ENCODE measurements at regions not wholly inside any gene's neighbourhood (a gene's known extent, or its start where the extent isn't known, plus 50 kb on each side); places are given as distances from the start of the nearest gene placed in this dataset.

DNA sequence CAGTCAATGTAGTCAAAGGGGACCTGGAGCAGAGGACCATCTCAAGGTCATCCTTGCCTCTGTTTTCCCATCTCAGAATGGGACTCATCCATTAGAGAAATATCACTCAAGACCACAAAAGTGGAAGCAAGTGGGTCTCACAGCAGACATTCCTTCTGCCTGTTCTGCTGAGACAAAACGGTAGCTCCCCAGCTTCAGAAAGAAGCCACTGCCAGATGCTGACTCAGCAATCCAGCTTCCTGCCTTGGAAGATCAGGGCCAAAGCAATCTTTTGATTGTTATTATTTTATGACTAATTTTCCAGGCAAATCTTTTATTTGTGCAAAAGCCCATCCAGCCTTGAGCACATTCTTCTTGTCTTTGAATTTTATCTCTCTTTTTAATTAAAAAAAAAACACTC lies 86.8 kb downstream of the CCT6B start:
- H3K4me1 ChIP-seq (ENCODE audit: control insufficient read depth, insufficient read depth, low read length) = no peaks in the 10 kb centered on the region
- H3K4me3 ChIP-seq (ENCODE audit: low read length) = no peak overlapping the region
- DNase-seq (no peak), ATAC-seq (no peak)
- H3K27me3 ChIP-seq (ENCODE audit: control insufficient read depth, insufficient read depth) = no peaks in the 10 kb centered on the region
- intact Hi-C loops (cut with DNase I) = no loop called here
- no peaks in the 10 kb centered on the region for H3K9me3 ChIP-seq (ENCODE audit: control insufficient read depth, low read length)
- no peak overlapping the region for H3K27ac ChIP-seq (ENCODE audit: low read length)
- 16% methylated on average over 1 of the region's 1 CpG for whole genome bisulfite sequencing

DNA sequence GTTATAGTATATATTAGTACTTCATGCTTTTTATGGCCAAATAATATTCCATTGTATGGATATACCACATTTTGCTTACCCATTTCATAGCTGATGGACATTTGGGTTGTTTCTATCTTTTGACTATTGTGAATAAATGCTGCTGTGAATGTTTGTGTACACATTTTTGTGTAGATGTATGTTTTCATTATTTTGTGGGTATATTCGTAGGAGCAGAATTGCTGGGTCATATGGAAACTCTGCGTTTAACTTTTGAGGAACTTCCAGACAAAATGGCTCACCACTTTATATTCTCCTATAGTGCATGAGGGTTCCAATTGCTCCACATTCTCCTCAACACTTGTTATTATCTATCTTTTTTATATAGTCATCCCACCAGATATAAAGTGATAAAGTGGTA lies 88.6 kb downstream of the CCT6B start:
- H3K27me3 ChIP-seq (ENCODE audit: control insufficient read depth, insufficient read depth) = no peaks in the 10 kb centered on the region
- no peaks in the 10 kb centered on the region for H3K9me3 ChIP-seq (ENCODE audit: control insufficient read depth, low read length)
- H3K4me1 ChIP-seq (ENCODE audit: control insufficient read depth, insufficient read depth, low read length) = no peaks in the 10 kb centered on the region
- DNase-seq (no peak), ATAC-seq (no peak)
- H3K27ac ChIP-seq (ENCODE audit: low read length) = no peak overlapping the region
- WGBS = 92% methylated on average over 2 of the region's 2 CpGs
- no peak overlapping the region for H3K4me3 ChIP-seq (ENCODE audit: low read length)
- intact Hi-C loops (cut with DNase I) = no loop called here

DNA sequence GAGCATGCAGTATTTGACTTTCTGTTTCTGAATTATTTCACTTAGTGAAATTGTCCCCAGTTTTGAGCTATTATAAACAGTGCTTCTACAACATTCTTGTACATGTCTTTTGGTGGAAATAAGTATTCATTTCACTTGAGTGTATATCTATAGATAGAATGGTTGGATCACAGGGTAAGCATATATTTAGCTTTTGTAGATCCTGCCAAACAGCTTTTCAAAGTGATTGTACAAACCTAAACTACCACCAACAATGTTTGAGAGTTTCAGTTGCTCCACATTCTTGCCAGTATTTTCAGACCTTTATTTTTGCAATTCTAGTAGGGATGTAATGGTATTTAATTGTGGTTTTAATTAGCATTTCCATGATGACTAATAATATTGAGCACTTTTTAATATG lies 91.6 kb downstream of the CCT6B start:
- H3K4me1 ChIP-seq (ENCODE audit: control insufficient read depth, insufficient read depth, low read length) = no peaks in the 10 kb centered on the region
- intact Hi-C loops (cut with DNase I) = no loop called here
- H3K27me3 ChIP-seq (ENCODE audit: control insufficient read depth, insufficient read depth) = no peaks in the 10 kb centered on the region
- ATAC-seq = no peak
- no peak for DNase-seq
- H3K4me3 ChIP-seq (ENCODE audit: low read length) = no peak overlapping the region
- no peak overlapping the region for H3K27ac ChIP-seq (ENCODE audit: low read length)
- H3K9me3 ChIP-seq (ENCODE audit: control insufficient read depth, low read length) = no peaks in the 10 kb centered on the region

DNA sequence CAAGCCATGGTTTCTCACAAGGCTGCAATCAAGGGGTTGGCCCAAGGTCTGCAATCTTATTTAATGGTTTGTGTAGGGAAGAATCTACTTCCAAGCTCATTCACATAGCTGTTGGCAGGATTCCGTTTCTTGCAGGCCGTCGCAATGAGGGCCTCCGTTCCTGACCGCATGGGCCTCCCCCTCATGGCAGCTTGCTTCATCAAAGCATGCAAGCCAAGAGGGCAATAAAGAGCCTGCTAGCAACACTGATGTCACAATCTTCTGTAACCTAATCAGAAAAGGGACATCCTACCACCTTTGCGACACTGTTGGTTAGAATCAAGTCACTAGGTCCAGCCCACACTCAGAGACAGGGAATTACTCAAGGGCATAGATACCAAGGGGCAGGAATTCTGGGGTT lies 95.5 kb downstream of the CCT6B start:
- ATAC-seq = no peak
- WGBS = 72% methylated on average over 6 of the region's 6 CpGs
- DNase-seq = no peak
- Histone ChIP-seq H3K9me3 (ENCODE audit: control insufficient read depth, low read length) (no peaks in the 10 kb centered on the region), H3K27me3 (ENCODE audit: control insufficient read depth, insufficient read depth) (no peaks in the 10 kb centered on the region), H3K27ac (ENCODE audit: low read length) (no peak overlapping the region), H3K4me3 (ENCODE audit: low read length) (no peak overlapping the region), H3K4me1 (ENCODE audit: control insufficient read depth, insufficient read depth, low read length) (no peaks in the 10 kb centered on the region)
- intact Hi-C loops (cut with DNase I) = no loop called here

DNA sequence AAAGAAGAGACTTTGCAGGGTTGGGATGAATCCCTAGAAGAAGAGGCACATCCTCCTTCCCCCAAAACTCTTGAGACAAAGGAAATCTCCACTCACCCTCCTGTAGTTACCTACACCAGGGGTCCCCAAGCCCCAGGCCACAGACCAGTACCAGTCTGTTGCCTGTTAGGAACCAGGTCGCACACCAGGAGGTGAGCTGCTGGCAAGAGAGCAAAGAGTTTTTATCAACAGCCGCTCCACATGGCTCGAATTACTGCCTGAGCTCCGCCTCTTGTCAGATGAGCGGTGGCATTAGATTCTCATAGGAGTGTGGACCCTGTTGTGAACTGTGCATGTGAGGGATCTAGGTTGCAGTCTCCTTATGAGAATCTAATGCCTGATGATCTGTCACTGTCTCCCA lies 98.9 kb downstream of the CCT6B start:
- no peak for ATAC-seq
- 67% methylated on average over 5 of the region's 5 CpGs for WGBS
- Histone ChIP-seq H3K9me3 (ENCODE audit: control insufficient read depth, low read length) (no peaks in the 10 kb centered on the region), H3K4me3 (ENCODE audit: low read length) (no peak overlapping the region), H3K27me3 (ENCODE audit: control insufficient read depth, insufficient read depth) (no peaks in the 10 kb centered on the region), H3K27ac (ENCODE audit: low read length) (no peak overlapping the region), H3K4me1 (ENCODE audit: control insufficient read depth, insufficient read depth, low read length) (no peaks in the 10 kb centered on the region)
- DNase-seq = no peak
- intact Hi-C loops (cut with DNase I) = no loop called here

DNA sequence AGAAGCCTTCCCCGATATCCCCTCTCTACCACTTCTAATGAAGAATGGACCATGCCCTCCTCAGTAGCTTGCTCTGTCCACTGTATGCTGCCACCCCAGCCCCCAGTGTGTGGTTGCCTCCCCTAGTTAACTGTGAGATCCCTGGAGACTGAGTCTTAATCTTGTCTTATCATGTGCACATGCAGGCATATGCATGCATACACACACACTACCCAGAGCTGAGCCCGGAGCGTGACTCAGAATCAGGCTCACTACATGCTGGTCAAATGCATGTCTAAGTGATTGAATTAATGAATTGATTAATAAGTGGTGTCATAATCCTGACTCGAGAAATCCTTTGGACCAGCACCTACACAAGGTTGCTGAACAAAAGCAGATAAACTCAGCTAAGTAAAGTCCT lies 99.4 kb downstream of the CCT6B start:
- no peaks in the 10 kb centered on the region for H3K27me3 ChIP-seq (ENCODE audit: control insufficient read depth, insufficient read depth)
- no peak overlapping the region for H3K27ac ChIP-seq (ENCODE audit: low read length)
- no peaks in the 10 kb centered on the region for H3K4me1 ChIP-seq (ENCODE audit: control insufficient read depth, insufficient read depth, low read length)
- ATAC-seq = no peak
- 91% methylated on average over 4 of the region's 4 CpGs for WGBS
- H3K9me3 ChIP-seq (ENCODE audit: control insufficient read depth, low read length) = no peaks in the 10 kb centered on the region
- intact Hi-C loops (cut with DNase I) = no loop called here
- H3K4me3 ChIP-seq (ENCODE audit: low read length) = no peak overlapping the region
- DNase-seq = no peak

DNA sequence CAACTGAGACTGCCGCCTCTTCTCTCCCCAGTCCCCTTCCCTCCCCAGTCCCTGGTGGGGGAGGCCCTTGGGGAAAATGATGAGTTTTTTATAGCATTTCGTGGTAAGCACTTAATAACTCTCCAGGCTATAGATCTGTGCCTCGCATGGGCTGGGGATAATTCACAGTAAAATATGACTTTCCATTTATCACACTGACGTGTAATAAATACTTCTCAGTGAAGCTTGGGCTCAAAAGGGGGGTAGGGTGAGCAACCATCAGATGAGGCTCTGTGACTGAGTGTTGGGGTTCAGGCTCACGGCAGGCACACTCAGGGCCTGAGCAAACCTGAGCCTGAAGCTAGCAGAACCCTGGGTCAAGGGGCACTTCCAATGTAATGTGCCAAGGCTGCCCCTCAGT lies 101.6 kb downstream of the CCT6B start:
- H3K4me3 ChIP-seq (ENCODE audit: low read length) = no peak overlapping the region
- 64% methylated on average over 5 of the region's 5 CpGs for WGBS
- ATAC-seq (no peak), DNase-seq (no peak)
- H3K27me3 ChIP-seq (ENCODE audit: control insufficient read depth, insufficient read depth) = no peaks in the 10 kb centered on the region
- H3K9me3 ChIP-seq (ENCODE audit: control insufficient read depth, low read length) = no peaks in the 10 kb centered on the region
- H3K27ac ChIP-seq (ENCODE audit: low read length) = no peak overlapping the region
- intact Hi-C loops (cut with DNase I) = no loop called here
- no peaks in the 10 kb centered on the region for H3K4me1 ChIP-seq (ENCODE audit: control insufficient read depth, insufficient read depth, low read length)

DNA sequence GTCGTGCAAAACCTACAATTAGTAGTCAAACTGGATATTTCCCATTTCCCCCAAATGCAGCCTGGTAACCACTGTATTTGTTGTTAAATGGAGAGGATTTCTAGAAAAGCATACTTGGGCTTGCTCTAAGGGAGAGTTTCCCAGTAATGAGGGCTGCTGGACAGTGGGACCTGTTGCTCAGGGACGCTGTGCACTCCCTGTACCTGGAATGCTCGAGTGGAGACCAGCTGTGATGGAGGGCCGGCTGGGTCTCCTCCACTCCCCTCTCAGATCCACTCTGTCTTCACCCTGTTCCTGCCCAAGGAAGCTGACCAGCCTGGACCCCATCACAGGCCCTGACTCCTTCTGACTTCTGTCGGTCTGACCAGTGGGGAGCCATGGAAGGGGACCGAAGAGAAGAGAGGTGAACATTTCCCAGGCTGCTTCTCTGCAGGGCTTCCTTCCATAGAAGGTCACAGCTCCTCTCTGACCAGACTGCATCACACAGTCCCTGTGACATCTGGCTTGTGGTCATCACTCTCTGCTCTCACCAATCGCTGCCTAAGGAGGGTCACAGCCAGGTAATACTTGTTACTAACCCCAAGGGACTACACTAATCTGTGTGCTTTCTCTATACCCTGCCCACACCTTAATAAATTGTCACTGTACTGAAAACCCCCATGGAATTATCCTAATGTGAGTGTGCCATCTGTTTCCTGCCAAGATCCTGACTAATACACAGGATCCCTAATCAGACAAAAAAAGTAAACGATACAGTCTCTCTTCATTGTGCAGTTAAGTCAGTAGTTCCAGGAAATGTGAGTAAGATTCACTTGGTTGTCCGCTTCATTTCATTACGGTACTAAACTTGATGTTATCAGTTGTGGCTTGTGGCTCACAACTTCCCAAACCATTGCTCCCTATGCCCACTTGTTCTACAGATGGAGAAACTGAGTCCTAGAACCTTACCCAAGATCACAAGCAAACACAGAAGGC lies 102.4 kb downstream of the CCT6B start:
- WGBS = 47% methylated on average over 10 of the region's 10 CpGs
- DNase-seq = no peak
- Histone ChIP-seq H3K9me3 (ENCODE audit: control insufficient read depth, low read length) (no peaks in the 10 kb centered on the region), H3K4me1 (ENCODE audit: control insufficient read depth, insufficient read depth, low read length) (no peaks in the 10 kb centered on the region), H3K27ac (ENCODE audit: low read length) (no peak overlapping the region), H3K27me3 (ENCODE audit: control insufficient read depth, insufficient read depth) (no peaks in the 10 kb centered on the region), H3K4me3 (ENCODE audit: low read length) (no peak overlapping the region)
- intact Hi-C loops (cut with DNase I) = no loop called here
- no peak for ATAC-seq

DNA sequence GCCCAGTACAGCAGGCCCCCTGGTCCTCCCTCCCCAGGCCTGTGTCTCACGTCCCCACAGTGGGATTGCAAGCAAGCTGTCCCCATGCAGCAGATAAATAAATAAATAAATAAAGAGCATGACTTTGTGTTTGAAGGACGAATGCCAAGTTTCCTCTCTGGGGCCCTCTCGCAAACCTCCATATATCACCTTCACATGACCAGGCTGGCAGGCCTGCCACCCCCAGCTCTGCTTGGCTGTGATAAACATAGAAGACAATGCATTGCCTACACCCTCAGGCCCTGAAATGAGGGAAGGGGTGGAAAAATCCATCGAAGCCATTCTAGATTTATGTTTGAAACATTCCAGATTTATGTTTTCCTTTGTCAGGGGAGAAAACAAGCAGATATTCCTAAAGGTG lies 107.3 kb downstream of the CCT6B start:
- no peak for DNase-seq
- ATAC-seq = no peak
- intact Hi-C loops (cut with DNase I) = no loop called here
- Histone ChIP-seq H3K27me3 (ENCODE audit: control insufficient read depth, insufficient read depth) (no peaks in the 10 kb centered on the region), H3K4me3 (ENCODE audit: low read length) (no peak overlapping the region), H3K9me3 (ENCODE audit: control insufficient read depth, low read length) (no peaks in the 10 kb centered on the region), H3K4me1 (ENCODE audit: control insufficient read depth, insufficient read depth, low read length) (no peaks in the 10 kb centered on the region), H3K27ac (ENCODE audit: low read length) (no peak overlapping the region)
- WGBS = 55% methylated on average over 4 of the region's 4 CpGs

DNA sequence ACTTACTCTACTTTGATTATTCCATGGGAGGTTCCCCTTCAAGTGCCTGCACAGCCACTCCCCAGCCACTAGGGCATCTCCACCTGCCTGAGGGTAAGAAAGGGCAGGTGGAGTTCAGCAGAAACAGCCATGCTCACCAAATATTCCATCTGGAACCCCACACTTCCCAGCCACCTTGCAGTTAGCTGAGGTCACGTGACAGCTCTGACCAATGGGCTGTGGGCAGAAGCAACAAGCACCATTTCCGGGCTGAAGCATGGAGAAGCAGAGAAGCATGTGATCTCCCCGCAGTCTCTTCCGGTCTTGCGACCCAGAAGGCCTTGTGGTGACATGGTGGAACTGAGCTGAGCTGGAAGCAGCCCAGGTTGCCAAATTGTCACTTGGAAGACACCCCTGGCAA lies 108.6 kb downstream of the CCT6B start:
- Histone ChIP-seq H3K4me3 (ENCODE audit: low read length) (no peak overlapping the region), H3K27me3 (ENCODE audit: control insufficient read depth, insufficient read depth) (no peaks in the 10 kb centered on the region), H3K9me3 (ENCODE audit: control insufficient read depth, low read length) (no peaks in the 10 kb centered on the region), H3K27ac (ENCODE audit: low read length) (no peak overlapping the region), H3K4me1 (ENCODE audit: control insufficient read depth, insufficient read depth, low read length) (no peaks in the 10 kb centered on the region)
- DNase-seq = no peak
- WGBS = 77% methylated on average over 5 of the region's 5 CpGs
- intact Hi-C loops (cut with DNase I) = no loop called here
- no peak for ATAC-seq

DNA sequence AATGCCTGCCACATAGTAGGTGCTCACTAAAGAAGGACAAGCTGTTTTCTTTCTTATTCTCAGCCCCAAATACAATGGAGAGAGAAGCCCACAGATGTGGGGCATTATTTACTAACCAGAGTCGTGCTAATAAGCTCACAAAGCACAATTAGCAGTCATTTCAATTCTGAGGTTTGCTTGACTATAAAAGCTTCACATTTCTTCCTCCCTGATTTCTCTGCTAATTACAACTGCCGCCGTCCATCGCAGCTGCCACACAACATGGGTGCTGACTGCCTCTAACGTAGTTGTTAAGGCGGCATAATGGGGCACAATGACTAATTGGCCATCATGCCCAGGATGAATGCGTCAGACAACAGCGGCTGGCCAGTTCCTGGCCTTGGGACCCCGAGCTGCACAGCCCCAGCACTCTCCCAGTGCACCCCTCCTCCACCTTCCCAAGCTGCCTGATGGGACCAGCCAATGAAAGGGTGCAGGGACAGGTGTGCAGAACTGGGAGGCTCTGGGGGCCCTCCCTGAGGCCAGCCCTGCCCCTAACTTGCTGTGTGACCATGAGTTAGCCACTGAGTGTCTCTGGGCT lies 109.2 kb downstream of the CCT6B start:
- no peaks in the 10 kb centered on the region for H3K9me3 ChIP-seq (ENCODE audit: control insufficient read depth, low read length)
- no peak overlapping the region for H3K4me3 ChIP-seq (ENCODE audit: low read length)
- WGBS = 82% methylated on average over 9 of the region's 9 CpGs
- no peak for DNase-seq
- no peak for ATAC-seq
- H3K4me1 ChIP-seq (ENCODE audit: control insufficient read depth, insufficient read depth, low read length) = no peaks in the 10 kb centered on the region
- intact Hi-C loops (cut with DNase I) = no loop called here
- no peaks in the 10 kb centered on the region for H3K27me3 ChIP-seq (ENCODE audit: control insufficient read depth, insufficient read depth)
- no peak overlapping the region for H3K27ac ChIP-seq (ENCODE audit: low read length)

Data from right cardiac atrium (tissue), 5 donors.